CD4-positive, alpha-beta T cell treated with Interleukin-1 beta for 1 hour (primary cell): ENCODE measurements at regions not wholly inside any gene's neighbourhood (a gene's known extent, or its start where the extent isn't known, plus 50 kb on each side); places are given as distances from the start of the nearest gene placed in this dataset.

Experiments
- DNase-seq, 2 donors: peaks; one replicate each; pipeline ENCODE4 v3.0.0-alpha.2; 2020 to 2022

DNA sequence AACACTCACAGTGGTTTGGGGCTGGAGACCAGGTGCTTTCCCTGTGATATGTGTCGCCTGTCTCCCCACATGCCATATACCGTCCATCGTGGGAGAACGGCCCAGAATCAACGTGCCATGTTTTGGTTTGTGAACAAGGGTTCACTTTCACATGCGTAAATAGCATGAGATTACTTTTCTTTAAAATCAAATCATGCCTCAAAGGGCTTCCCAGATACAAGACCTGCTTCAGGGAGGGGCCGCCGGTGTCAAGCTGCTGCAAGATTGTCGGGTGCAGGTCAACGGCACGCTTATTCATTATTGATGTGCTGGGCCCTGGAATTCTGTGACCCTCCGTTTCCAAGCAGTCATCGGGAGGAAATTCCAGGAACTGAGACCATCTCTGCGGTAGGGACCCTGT is 145.2 kb upstream of the RTL1 start:
- no peak for DNase-seq

DNA sequence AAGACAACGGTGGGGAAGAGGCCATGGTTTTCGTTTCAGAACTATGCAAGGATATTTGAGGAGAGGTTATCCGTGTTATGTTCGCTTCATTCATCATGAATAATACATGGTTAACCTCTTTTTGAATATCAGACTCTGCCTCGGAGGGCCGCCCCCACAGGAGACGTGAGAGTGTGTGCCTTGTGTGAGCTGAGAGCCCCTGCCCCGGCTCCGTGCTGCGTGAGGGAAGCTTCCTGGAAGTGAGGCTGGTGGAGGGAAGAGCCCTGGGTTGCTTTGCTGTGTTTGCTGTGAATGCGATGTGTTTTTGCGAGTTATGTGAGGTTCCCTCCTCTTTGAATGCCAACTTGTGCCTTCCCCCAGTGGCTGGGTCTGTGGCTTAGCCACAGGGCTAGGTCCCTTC is 146.0 kb upstream of the RTL1 start:
- DNase-seq: no peak

DNA sequence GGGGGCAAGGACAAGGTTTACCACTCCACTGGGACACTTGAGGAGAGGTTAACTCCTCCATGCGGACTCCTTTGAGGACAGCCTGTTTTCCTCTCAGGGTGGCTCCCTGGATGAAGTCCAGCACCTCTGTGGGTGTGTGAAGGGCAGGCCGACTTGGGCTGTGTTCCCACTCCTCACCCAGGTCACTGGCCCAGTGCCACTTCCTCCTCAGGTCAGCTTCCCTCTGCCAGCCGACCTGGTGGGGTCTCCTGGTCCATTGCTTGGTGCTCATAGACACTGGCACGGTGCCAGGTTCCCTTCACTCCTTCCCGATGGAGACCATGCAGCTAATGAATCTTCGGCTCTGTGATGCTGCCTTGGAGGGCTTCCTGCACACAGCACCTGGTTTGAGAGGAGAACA is 146.4 kb upstream of the RTL1 start:
- DNase-seq: no peak

DNA sequence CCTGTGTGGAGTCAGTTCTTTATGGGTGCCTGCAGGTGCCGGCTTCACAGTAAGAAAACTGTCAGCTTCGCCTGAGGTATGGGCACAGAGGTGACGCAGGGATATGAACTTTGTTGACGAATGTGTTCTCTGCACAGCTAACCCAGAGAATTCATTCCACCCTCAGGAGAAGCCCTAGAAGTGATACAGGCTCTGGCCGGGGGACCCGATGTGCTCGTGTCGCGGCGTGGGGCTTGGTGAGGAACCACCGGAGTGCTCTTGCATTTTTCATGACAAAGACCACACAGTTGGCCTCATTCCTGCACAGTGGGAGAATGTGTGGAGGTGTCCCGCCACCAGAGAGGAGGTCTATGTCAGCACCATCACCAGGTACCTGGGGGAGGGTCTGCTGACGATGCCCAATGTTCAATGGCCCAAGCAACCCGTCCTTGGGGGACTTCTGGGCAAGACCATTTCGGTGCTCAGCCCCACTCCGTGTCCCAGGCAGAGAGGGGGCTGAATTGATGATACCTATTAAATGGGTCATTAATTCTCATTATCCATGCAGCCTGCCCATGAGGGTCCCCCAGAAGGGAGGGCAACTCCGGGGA is 147.5 kb upstream of the RTL1 start:
- DNase-seq: no peak

DNA sequence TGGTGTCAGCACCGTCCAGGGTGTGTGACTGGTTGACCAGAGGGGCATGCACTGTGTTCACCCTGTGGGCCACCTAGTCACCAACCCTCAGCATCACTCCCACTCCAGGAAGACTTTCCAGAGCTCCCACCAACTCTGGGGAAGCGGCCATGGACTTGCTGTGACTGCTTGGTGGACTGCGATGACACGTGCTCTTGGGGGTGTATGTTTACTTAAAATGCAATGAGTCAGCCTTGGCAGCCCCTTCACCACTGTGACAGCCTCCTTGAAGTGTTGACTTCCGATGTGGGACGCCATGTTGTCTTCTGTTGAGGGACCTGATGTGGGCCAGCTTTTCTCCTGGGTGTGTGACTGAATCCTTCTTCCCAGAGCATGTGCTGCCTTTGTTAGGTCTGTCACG is 151.1 kb upstream of the RTL1 start:
- DNase-seq: no peak

DNA sequence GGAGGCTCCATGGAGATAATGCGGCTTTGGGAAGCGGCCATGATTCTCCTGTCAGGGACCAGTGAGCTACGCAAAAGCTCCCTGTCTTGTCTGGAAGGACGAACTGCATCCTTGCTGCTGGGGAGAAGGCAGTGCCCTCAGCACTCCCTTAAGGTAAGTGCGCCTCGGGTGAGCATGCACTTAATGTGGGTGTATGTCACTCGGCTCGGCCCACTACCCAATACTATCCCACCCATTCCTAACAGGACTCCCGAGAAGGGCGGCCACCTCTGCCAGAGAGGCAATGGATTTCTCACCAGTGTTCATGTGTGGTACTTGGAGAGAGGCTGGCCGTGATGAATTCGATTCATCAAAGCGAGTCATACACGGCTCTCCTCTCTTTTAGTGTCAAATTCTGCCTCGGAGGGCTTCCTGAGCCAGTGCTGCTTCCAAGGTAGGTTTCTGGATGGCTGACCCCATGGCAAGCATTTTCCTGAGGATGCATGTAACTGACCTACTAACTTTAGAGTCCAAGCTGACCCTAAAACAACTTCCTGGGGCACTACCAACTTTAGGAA is 151.7 kb upstream of the RTL1 start:
- no peak for DNase-seq

DNA sequence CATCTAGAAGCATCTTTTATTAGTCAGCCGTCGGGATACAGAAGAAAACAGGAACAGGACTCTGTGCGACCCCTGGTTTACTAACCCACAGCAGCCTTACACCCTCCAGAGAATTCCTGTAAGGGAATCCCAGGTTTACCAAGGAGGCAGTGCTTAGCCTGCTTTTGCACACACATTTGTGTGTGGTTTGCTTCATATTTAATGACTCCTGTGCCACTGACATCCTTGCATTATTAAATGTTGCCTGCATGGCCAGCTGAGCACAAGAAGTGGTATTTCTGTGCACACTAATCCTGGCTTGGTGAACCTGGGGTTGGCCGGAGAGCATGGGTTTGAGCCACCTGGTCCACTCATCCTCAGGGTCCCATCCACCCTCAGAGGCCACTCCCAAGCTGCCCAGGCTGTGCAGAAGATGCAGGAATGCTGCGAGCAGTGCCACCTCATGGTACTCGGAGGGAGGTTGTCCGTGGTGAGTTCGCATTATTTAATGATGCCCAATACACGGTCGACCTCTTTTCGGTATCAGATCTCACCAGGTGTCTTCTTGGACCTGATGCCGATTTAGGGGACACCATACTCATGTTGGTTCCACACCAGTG is 152.4 kb upstream of the RTL1 start:
- DNase-seq: no peak

DNA sequence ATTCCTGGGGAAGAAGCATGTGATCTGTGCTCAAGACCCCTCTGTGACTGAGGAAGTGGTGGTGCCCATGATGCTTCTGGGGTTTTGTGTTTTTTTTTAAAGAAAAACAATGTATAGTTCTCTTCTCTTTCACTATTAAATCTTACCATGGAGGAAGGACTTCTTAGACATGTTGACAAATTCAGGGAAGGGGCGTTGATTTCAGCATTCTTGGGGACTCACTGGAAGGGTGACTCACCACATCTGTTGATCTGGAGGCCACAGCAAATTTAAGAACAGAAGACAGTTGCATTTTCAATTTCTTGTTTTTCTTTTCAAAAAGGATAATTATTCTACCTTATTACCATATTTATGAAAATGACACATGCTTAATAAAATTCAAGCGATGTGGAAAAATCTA is 152.9 kb upstream of the RTL1 start:
- no peak for DNase-seq

DNA sequence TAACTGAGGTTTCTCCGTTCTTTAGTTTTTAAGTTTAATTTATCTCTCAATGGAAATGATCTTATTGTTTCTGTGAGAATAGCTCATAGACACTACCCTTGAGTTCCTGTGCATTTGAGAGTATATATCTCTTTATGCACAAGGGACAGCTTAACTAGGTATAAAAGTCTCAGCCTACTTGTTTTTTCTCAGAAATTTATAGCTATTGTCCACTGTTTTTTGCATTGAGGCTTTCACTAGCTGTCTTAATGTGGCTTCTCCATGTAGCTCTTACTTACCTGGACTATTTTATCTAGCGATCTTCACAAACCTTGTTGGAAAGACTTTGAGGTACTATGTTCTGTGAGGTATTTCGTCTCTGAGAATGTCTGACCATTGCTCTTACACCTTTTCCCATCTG is 153.9 kb upstream of the RTL1 start:
- no peak for DNase-seq

DNA sequence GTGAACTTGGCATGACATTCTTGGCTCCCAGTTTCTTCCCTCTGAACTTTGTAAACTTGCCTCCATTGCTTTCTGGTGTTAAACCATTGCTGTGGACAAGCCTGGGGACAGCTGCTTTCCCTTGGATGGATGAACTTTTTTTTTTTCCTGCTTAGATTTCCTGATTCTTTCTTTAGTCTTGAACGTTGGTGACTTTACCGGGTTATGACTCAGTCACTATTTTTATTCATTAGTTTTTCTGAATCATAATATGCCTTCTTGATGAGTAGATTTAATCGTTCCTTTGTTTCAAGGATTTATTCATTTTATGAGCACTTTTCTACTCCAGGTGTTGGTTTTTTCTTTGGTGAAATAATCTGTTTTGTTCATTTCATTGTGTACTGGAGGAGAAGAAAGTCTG is 155.0 kb upstream of the RTL1 start:
- no peak for DNase-seq

DNA sequence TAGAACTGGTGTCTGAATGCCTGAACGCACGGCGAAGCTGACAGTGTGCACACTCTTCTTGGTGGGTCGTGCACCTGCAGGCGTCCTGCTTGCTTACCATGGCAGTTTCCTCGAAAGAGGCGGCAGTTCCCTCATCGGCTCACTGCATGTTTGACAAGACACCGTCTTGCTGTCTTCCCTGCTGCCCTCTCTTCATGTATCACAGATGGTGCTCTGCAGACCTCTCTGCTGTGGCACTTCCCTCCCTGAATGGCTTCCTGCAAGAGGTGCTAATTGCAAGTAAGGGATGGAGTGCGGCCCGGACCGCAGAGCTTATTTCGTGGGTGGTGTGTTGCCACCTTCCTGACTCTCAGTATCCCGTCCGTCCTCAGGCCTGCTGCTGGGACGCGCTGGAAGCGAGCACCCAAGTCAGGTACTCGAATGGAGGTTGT is 156.7 kb upstream of the RTL1 start:
- no peak for DNase-seq

DNA sequence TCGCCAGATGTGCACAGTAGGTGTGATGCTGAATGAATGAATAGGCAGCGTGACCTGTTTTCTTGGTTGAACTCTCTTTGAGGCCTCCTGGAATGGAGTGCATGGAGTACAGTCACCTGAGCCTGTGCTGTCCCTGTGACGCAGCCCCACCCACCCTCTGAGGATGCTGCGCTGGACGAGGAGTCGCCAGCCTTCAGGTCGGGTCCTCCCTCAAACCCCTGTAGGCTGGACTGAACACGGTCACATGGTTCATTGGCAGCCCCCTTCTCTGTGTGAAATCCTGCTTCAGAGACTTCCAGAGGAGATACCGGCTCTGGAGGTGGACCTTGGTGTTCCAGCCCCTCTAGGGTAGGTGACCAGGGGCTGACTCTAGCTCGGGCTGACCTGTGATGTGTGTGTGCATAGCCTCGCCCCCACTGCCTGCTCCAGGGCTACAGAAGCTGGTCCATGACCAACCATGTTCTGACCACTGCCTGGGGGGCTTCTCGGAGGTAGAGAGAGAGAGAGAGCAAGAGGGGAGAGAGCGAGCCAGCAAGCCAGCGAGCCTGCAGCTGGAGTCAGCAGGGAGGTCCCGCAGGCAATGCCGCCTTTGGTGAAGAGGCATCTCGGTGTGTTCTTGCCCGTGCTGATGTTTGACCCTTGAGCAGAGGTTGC is 158.0 kb upstream of the RTL1 start:
- no peak for DNase-seq

DNA sequence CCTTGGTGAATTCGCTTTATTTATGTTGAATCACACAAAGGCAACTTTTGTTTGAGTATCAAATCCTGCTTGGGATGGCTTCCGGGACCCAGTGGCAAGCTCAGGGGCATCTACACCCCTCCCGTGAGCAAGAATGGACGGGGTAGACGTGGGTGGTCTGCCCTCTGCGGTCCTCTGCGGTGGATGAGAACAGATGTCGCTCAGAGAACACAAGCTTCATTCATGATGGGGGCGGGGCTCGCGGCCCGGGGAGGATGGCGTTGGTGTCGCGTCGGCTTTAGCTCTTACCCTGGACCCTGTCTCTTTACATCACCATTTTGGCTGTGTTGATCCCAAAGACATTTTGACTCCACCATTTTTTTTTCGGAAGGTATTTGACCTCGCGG is 158.5 kb upstream of the RTL1 start:
- no peak for DNase-seq

DNA sequence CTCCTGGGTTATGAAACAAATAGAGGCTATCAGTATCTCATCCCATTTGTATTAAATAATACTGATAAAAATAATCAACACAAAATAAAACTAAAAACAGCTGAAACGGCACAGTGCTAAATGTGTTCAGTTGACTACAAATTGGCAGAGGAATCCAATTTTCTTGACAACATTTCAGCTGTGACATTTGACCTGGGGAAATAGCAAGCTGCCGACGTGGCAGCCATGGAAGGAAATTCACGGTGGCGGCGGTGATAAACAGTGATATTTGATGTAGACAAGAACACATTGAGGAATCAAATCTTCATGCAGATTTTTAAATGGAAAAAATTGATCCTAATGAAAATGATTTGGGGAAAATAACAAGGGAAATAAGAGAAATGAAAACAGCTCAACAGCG is 159.1 kb upstream of the RTL1 start:
- DNase-seq: no peak

DNA sequence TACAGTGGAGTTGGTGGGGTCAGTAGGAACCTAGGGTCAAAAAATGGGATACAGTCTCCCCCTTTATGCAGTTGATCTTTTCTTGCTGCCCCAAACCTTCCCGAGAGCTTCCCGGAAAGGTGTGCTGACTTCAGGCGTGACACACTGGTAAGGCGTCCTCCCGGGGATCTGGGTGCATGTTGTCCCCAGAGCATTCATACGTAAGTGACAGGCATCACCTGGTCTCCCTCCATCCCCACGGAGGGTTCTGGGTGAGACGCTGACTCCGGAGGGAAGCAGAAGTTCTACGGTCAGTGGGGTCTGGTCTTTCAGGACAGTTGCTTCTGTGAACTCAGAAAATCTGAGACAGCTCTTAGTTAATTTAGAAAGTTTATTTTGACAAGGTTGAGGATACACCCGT is 159.6 kb upstream of the RTL1 start:
- DNase-seq: no peak

DNA sequence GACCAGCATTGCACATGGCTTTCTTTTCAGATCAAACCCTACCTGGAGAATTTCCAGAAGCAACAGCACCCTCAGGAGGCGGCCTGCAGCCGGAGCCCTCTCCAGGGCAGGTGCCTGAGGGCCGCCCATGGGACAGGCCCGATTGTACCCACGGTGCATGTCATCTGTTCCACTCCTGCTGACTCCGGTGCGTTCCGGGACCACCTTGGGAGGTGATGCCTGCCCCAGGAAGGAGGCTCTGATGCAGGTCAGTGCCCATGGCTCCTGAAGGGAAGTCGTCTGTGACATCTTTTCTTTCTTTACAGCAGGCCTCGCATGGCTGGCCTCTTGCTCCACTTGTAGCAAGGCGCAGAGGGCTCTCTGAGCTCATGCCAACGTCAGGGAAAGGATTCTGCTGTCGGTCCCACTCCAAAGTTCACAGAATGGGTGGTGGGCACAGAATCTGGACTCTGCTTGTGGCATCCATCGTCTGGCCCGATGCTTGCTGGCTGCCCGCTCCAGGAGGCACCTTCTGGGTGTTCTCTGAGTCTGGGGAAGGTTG is 160.7 kb upstream of the RTL1 start:
- no peak for DNase-seq

DNA sequence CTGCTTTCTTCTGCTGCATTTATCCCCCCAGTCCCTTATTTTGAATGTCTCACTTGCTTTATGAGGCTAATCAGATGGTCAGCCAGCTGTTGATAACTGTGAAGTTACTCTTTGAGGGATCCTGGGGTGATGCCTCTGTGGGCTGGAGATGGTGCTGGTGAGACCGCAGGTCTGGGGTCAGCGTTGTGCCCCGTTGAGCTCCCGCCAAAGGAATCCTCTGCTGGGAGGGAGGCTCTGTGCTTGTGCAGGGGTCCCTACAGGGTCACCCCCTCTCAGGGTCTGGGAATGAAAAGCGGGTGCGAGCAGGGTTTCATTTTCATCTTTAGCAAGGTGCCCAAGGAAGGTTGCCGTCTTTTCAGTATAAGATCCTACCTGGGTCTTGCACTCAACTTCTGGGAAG is 161.2 kb upstream of the RTL1 start:
- DNase-seq: no peak

DNA sequence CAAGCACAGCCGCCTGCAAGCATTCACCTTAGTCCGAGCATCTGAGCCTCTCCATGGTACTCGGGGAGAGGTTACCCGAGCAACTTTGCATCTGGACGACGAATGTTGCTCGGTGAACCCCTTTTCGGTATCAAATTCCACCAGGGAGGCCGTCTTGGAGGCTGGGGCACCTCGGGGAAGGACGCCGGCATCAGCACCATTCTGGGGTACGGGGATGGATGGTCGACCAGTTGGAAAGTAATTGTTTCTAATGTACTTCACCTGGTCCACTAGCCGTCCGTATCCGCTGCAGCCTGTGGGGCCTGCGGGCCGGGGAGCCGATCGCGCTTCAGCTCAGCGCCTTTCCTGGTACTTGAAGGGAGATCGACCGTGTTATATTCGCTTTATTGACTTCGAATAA is 161.7 kb upstream of the RTL1 start:
- no peak for DNase-seq

DNA sequence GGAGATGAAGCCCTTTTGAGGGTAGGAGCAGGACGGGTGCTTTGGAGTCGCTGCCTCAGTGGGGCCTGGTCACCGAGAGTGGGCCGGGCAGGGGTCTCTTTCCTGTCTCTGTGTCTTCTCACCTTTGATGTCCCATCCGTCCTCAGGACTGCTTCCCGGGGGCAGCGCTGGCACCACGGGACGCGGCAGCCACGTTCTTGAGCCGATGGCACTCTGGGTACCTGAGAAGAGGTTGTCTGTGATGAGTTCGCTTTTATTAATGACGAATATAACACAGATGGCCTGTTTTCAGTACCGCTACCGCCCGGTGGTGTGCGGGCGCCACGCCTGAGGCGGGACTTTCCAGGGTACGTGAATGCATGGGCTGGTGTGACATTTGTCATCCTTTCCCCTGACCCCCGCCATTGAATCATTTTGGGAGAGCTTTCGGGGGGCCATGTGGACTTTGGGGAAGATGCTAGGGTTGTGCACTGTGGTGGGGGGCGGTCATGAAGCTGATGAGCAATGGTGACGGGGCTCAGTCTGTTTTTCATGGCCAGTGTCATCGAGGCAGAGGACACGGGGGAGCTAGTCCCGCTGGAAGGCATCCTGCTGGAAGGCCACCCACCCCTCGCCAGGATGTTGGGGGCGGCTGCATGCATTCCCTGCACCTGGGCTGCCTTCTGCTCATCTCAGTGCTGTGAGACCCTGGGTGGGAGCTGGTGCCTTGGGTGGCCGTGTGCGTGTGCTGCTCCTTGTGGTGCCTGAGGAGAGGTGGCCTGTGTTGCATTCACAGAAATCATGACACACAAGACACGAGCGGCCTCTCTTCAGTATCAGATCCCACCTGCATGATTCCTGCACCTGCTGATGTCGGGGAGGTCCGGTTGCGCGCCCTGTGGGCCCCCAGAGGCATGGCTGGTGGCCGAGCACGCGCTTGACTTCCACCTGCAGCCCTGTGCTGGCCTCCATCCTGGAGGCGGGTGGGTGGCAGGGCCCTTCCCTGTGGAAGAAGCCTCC is 162.5 kb upstream of the RTL1 start:
- DNase-seq: no peak

DNA sequence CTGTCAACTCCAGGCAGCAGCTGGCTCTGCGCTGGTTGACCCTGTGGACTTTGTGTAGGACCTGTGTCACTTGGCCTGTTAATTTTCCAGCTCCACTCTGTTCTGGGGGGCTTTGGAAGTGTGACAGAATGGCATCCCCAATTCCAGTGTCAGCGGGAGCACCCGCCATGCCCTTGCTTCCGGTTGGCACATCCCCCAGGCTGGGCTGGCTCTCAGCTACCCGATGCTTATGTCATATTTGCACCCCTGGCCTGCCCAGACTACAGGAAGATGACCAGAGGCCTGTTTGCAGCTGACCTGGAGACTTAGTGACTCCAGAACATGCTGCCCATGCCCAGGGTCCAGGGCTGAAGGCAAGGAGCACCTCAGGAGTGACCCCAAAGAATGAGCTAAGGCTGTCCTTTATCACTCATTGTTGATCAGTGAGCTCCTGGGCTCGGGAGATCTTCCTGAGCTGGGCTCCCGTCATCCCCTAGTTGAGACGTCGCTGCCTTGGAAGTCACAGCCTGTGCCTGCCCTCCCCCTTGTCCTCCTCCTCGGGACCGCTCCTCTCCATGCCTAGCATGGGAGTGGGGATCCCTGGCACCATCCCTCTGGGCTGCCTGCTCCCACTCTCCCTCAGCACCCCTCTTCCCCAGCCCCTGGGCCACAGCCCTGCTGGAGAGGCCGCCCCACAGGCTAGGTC is 163.4 kb upstream of the RTL1 start:
- no peak for DNase-seq

DNA sequence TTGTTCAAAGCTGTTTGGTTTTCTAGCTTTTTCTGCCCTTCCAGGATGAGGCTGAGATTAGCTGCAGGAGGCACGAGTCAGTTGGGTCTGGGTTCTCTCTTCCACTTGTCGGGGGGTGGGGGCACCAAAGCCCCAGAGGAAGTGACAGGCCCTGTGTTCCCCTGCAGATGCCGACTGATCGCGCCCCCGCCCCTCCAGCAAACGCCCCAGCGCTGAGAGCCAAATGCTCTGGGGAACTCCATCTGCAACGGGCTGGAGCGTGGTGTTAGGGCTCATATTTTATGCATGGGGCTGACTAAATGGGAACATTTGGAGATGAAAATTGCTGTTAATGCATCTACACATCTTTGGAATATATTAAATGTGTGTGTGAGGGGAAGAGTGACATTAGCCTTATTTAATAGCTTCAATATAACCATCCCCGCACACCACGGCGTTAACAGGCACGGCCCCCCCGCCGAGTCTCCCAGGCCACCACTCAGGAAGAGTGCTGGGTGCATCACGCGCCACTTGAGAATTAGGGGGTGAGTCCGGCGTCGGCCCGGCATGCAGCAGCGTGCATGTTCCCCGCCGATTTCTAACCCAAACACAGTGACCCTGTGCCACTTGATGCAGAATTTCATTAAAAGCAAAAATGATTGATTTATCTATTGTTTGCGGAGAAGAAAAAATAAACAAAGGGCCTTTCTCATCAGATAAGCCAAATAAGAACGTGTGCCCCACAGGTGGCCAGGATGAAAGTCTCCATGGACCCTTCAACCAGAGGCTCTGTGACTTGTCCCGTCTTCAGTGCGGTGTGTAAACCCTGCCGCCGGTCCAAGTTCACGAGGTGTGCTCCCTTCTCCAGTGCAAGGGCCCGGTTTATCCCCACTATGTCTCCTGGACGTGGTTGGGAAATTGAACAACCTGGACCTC is 165.0 kb upstream of the RTL1 start:
- no peak for DNase-seq
